Ammon's horn (tissue), 1 donor: ENCODE measurements at regions not wholly inside any gene's neighbourhood (a gene's known extent, or its start where the extent isn't known, plus 50 kb on each side); places are given as distances from the start of the nearest gene placed in this dataset.
"Not testable (repeated sequence)": the region's sequence is repeated elsewhere in the genome, so short reads cannot be mapped to it uniquely, and the experiment has no call there.

Experiments used
- DNase-seq: peaks from one replicate; pipeline ENCODE4 v3.0.0-alpha.2; 2016; ENCODE audit warnings: low spot score

DNA sequence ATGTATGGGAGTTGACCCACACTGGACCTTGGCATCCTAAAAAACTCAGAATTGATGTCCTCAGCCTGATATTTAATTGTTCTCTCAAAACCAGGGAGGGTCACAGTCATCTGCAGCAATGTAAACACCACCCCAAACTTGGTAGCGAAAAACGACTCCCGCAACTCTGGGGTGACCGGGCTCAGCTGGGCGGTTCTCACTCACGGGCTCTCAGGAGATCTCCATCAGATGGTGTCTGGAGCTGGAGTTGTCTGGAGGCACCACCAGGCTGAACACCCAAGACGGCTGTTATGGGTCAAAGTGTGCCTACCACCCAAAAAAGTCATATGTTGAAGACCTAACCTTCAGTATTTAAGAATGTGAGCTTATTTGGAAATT, 50.9 kb upstream of the NXT1 start:
- DNase-seq, result no peak

DNA sequence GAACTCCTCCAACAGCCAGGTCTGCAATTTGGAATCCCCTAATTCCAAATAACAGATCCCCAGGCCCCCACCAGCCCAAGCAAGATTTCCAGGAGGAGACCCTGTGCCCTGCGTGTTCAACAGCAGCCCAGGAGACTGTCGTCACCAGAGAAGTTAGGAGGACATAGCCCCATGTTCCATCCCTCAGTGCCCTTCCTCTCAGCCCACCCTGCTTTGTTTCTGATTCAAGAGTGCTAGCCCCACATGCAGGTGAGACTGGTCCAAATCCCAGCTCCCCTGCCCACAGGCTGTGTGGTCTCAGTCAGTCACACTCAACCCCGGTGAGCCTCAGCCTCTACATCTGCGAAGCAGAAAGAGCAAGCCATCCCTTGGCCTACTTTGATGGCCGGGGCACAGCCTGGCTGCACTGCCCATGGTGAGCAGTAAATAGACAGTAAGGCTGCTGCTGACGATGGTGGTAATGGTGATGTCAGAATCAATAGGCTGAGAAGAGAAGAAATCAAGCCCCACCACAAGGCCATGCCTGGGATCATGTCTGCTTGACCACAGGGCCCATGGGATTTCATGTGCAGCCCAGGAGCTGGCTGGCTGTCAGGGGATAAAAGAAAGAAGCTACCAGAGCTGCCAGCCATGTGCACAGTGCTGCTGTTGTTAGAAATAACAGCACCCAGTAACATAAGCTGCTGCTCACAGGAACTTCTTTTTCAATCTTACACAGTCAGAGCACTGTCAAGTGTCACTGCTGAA, 51.5 kb upstream of the NXT1 start:
- no peak for DNase-seq

DNA sequence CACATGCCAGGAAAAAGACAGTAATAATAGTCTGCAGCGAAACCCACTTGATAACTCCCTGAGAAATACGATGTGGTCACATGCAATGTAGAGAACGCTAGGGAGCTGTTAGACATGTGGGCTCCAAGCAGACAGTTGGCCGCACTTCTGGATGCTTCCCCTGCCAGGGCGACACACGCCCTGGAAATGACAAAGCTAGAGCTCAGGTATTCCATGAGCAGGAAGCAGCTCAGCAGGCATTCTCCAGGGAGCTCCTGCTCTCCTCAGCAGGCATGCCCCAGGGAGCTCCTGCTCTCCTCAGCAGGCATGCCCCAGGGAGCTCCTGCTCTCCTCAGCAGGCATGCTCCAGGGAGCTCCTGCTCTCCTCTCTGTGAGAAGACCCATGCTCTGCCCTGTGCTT, 52.4 kb upstream of the NXT1 start:
- DNase-seq, result no peak

DNA sequence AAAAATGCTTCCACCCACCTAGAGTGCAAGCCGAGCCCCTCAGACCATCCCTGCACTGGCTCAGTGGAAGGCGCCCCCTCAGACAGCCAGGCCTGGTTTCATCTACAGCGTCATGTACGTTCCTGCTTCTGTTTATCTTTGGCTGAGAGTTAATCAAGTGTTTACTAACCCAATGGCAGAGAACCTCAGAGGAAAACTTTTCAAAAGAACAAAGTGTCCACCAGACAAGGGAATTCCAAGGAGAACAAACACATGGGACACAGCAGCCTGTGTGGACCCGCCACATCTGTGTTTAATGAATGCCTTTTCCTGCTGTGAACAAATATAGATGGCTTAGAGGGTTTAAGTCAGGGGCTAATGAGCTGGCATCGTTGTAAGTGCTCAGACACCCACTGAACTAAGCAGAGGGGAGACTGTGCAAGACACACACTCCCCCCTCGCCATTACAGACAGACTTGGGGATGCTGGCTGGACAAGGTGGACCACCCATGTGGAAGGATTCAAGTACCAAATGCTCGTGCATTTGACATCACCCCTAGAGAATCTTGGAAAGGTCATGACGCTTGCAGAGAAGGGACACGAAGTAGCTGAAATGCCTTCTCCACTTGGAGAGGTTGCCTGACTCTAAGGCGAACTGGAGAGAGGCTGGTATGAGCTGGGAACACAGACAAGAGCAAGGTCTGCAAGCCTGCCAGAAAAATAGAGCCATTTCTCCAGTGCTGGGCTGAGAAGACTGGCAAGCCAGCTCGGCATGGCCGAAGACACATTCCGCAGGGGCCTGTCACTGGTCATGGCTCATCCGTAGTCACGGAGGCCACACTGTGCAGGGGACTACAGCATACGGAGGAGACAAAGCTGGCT, 53.5 kb upstream of the NXT1 start:
- no peak for DNase-seq

DNA sequence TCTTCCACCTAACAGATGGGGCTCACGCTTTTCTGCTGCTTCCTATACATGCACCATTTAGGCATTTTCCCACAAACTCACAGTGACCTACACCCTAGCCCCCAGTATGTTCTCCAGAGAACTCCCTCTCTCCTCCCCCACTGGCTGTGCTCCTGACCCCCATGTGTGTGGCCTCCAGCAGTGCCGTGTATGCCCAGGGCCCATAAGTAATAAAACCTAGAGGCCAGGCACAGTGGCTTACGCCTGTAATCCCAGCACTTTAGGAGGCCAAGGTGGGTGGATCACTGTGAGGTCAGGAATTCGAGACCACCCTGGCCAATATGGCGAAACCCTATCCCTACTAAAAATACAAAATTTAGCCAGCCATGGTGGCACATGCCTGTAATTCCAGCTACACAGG, 54.7 kb upstream of the NXT1 start:
- DNase-seq, result no peak

DNA sequence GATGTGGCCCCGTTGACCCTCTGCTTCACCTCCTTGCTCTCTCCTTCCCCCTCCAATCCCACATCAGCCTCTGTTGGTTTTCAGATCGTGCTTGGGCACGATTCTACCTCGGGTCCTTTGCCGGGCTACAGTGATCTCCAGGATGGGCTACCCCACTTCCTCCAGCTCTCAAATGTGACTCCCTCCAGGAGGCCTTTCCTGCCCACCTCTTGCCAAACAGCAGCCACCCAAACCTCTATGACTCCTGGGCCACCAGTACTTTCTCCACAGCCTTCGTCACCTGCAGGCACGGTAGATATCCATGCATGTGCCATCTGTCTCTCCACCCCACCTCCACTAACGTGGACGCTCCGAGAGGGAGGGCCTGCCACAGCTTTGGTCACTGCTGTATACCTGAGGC, 55.9 kb upstream of the NXT1 start:
- DNase-seq, result no peak

DNA sequence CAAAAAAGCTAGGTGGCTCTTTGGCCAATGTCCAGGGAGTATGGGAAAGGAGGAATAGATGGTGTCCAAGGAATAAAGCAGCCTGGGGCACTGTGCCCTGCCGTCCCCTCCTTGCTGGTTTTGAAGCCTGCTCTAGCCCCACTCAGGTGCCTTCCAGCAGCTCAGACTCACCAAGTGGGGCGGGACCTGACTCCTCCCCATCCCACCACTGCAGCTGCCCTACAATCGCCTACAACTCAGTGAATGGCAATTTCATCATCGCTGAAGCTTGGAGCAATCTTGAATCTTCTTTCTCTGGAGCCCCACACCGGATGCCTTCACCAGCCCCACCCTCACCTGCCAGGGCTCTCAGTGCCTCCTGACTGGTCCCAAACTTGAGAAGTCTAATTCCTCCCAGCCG, 56.4 kb upstream of the NXT1 start:
- no peak for DNase-seq

DNA sequence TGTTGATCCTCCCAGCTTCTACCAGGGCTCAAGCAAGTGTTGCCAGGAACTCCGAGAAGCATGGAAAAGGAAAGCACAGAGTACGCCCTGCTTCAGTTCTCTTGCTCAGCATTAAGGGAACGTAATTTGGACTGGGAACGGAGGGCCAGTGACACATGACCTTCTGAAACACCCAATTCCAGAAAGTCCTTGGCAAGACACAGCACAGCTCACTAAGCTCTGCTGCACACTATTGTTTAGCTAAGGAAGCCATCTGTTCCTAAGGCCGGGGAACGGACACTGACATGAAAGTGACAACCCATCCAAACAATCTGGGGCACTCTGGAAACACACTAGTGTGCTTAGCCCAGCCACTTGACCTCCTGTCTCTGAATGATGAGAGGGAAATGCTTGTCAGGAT, 56.9 kb upstream of the NXT1 start:
- DNase-seq, result no peak

DNA sequence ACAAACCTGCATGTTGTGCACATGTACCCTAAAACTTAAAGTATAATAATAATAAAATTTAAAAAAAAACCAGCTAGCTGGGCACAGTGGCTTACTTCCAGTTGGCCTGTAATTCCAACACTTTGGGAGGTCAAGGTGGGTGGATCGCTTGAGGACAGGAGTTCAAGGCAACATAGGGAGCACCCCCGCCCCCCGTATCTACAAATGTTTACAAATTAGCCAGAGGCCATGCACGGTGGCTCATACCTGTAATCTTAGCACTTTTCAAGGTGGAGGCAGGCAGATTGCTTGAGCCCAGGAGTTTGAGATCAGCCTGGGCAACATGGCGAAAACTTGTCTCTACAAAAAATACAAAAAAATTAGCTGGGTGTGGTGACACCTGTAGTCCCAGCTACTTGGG, 58.3 kb upstream of the NXT1 start:
- DNase-seq, result not testable (repeated sequence)

DNA sequence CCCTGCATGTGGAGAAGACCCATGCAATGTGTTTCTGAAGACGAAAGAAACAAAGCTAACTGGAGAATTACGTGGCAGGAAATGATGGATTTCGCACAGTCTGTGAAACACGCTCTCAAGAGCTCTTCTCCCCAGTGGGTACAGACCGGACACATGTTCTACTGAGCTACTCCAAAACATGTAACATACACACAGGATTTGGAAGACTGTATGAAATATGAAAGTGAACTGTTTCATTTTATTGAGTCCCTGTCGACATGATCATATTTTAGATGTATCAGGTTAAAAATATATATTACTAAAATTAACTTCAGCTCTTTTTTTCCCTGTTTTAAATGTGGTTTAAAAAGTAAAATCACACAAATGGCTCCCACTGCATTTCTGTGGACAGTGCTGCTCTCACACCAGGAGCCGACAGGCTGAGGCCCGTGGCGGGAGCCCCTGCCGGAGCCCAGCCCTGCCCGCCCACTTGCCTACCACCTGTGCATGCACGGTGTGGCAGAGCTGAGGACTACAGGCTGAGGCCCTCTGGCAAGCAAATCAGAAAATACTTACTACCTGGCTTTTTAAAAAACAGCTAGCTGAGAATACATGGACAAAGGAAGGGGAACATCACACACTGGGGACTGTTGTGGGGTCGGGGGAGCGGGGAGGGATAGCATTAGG, 58.9 kb upstream of the NXT1 start:
- no peak for DNase-seq

DNA sequence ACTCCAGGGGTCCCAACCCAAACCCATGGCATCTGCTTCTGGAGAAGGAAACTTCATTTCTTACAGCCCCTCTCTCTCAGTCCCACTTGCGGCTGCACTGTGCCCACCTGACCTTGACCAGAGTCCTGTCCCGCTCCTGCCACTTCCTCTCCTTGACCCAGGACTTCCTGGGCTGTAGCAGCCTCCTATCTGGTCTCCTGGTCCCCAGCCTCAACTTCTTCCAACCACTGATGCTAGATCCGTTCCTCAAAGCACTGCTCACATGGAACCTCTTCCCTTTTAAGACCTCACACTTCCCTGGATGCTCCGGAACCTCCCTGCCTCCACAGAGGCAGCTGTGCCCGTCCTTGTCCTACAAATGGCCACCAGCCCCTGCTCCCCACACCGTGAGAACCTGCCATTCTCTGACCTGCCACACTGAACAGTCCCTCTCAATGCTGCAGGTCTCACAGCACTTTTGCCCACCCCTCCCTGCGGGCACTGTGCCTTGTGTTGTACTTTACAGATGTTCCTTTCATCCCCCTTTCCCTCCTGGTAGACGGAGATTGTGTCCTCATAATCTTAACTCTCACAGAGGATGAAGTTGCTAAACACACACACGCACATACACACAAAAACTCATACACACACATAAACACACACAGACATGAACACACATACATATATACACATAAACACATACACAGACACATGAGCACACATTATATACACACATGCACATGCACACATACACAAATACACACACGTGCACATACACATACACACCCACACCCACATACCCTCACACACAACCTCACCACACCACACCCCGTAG, 59.6 kb upstream of the NXT1 start:
- DNase-seq, result no peak

DNA sequence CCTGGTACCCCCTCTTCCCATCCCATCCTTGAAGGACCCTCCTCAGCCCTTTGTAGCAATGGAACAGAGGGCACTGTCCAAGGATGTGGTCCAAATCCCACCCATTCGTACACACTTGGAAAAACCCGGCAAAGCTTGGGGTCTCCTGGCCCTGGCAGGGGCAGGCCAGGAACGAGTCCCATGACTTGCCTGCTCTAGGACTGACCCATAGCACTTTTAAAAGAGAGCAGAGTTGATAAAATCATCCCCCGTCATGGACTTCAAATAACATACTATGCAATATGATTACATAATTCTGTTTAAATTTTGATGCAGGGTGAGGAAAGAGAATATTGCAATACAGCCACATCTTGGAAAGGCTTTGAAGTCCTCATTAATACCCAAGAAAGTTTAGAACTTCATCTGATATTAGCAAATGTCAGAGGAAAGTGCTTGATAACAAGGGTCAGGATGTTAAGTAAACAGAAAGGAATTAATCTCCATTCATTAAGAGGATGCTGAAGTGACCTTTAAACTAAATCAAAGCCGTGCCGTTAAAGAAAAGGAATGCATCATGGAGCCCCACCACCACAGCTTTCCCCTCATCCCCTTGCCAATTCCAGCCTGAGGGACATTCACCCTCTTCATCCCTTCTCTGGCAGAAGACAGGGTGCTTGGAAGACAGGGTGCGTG, 60.7 kb upstream of the NXT1 start:
- DNase-seq, result no peak

DNA sequence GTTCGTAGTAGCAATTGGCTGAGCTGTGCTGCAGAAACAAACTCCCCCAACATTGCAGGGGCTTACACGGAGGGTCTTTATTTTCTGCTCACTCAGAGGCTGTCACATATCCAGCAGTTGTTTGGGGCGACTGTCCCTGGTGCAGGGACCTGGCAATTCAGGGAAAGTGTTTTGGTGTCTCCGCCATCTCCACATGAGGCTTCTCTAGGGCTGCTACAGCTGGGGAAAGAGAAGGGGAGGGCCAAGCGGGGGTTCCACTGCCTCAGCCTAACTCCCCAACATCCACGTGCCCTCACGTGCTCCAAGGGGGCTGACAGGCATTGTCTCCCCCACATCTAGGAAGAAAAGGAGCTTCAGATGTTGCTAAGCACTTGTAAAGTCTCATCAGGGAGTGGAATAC, 61.3 kb upstream of the NXT1 start:
- no peak for DNase-seq

DNA sequence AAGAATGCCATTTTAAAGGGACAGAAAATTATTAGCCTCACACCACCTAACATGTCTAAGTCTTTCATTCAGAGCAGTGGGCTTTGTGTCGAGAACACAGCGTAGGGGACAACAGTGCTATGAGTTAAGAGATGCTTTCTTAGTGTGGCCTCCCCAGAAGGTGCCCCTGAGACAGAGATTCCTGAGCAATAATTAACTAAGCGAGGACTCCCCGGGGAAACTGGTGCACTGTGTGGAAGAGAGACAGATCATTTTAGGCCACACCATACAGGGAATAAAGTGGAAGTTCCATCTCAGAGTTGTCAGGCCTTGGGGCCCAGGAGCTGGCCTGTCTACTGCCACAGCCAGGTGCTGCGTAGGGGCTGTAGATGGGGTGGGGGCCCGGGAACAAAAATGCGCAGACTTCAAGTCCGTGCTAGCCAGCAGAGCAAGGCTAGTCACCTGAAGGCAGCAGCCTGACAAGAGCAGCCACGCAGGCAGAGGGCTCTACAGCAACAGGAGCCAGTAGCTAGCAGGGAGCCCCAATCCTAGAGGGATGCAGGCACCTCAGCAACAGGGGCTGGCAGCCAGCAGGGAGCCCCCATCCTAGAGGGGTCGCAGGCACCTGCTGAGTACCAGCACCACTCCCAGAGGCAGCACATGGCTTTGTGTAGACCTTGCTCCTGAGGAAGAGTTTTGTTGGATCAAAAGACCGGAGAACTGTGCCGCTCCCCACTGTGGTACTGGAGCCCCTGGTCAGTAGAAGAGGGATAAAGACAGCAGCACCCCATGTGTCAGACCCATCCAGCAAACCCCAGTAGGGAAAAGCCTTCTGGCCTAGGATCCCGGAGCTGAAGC, 63.0 kb upstream of the NXT1 start:
- no peak for DNase-seq

DNA sequence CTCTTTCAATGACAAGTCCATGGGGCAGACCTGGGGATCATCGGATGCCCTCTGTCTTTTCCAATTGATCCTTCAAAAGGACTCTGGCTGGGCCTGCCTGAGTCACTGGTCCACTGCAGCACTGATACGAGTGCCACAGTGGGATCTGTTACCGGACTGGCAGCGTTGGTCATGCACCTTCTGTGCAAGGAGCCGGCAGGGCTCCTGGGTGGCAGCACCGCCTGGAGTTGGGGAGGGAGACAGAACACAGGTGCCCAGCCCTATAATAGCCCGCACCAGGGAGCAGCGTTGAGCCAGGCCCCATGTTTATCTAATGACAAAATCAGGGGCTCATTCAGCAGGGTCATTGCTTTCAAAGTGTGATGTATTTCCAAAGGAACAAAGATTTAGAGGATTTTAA, 64.2 kb upstream of the NXT1 start:
- no peak for DNase-seq

DNA sequence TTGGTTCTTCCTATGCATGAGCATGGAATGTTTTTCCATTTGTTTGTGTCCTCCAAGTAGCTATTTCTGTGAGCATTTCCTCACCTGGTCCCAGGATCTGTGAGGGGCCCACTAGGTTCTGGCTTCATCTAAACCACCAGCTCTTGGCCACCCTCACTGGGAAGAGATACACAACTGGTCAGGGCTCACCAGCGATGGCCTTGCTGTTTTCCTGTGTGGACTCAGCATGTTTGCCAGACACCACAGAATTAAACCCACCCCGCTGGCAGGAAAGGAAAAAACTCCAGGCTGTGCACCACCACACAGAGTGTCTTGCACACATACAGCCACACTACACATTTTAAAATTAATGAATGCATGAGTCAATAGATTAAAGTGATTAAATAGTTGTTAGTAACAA, 65.1 kb upstream of the NXT1 start:
- DNase-seq, result no peak

DNA sequence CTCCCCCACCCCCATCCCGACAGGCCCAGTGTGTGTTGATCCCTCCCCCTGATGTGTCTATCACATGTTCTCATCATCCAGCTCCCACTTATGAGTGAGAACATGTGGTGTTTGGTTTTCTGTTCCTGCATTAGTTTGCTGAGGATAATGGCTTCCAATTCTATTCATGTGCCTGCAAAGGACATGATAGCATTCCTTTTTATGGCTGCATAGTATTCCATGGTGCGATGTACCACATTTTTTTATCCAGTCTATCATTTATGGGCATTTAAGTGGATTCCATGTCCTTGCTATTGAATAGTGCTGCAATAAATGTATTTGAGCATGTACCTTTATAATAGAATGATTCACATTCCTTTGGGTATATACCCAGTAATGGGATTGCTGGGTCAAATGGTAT, 66.6 kb upstream of the NXT1 start:
- DNase-seq, result no peak

DNA sequence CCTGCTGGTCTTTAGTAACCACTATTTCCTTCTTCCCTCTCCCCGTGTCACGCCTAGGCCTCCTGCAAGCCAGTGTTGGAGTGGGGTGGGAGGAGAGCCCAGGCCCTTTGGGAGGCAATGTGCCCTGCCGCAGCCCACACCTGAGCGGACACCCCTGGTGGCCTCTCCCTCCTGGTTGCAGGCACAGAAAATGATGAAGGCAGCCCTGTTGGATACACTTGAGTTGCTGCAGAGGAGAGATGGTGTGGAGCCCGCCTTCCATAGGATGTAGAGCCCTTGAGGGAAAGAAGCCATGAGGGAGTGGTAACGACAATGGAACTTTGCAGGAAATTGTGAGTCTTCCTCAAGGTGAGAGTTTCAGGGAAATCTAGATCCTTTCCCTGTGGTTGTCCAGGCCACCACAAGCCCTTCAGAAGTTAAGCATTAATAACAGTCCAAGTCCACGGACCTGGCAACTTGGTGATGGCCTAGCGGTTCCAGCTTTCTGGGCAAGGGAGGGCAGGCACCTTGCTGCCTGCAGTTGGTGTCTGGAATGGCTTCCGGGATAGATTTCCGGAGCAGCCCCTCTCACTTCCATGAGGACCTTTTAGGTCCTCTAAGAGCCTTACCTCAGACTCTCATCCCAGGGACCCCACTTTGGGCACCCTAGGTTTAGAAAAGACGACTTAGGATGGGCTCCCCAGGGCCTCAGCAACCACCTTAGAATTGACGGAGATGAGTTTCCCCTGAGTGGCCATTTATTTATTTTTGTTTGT, 67.3 kb upstream of the NXT1 start:
- no peak for DNase-seq

DNA sequence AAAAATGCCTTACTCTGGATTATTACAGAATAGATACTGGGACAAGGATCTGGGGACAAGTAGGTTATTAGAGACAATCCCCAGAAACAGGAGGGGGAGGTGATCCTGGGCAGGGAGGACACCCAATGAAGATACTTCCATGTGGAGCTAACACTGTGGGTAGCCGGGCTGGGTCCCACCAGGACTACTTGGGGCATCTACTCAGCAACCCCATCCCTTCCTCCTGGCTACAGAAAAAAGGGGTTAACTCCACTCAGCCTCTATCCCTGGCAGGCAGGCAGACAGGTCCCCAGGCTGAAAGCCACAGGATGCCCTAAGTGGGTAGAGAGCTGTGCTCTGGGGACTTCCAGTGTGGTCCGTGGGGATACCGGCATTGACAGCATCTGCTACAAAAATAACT, 68.0 kb upstream of the NXT1 start:
- DNase-seq, result no peak

DNA sequence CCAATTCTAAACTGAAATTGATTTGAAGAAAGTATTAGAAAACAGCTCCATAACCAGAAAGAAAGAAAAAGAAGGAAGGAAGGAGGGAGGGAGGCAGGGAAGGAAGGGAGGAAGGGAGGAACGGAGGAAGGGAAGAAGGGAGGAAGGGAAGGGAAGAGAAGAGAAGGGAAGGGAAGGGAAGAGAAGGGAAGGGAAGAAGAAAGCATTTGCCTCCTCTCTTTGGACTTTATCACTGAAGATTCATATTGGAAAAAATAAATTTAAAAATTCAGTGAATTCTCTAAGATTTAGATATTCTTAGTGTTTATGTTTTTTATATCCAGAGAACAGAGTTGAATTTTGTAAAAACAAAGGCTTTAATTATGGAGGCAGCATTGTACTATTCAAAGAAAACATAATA, 68.5 kb upstream of the NXT1 start:
- DNase-seq, result no peak
